A549 (cell line): ENCODE measurements at regions not wholly inside any gene's neighbourhood (a gene's known extent, or its start where the extent isn't known, plus 50 kb on each side); places are given as distances from the start of the nearest gene placed in this dataset.

Experiments
- ATAC-seq, 2 experiments: fragments of 200-7000 bp in 1 of 2; fragments of >200 bp in 1 of 2; cut with Nextera tagmentation in 1 of 2; cut with Tn5 transposase in 1 of 2; 3 replicates each; pipeline versions ENCODE4 v1.8.0 to v1.9.1; 2018 to 2020; ENCODE audit warnings: mild to moderate bottlenecking in 1 of 2, moderate library complexity in 1 of 2
- CTCF ChIA-PET: fragments of 300-600 bp; sonication (Branson Sonifier 250); formaldehyde crosslinking; extraction: SDS; loops from one replicate; lab custom pipeline; 2021; ENCODE audit warnings: antibody characterized with exemption, inconsistent platforms; lab: Yijun Ruan, JAX
- POLR2A ChIA-PET: fragments of 350-600 bp; formaldehyde crosslinking; extraction: SDS; loops from one replicate; lab custom pipeline; 2021; ENCODE audit warnings: antibody characterized with exemption, inconsistent platforms; lab: Yijun Ruan, JAX
- DNase-seq, 2 experiments: peaks; one replicate each; pipeline versions ENCODE4 v3.0.0 to v3.0.0-alpha.2; 2011 to 2016; ENCODE audit warnings: low read depth in 1 of 2, low spot score in 1 of 2
- FAIRE-seq: peaks from 2 replicates; lab custom pipeline; 2011; peaks lifted over from hg19 to GRCh38; lab: Jason Lieb, UNC
- H3K27ac ChIP-seq, 2 experiments: fragments of >200 bp; sonication (Bioruptor Twin); formaldehyde crosslinking; 3 replicates each; pipeline ENCODE4 v1.5.1; 2016 to 2017
- H3K4me1 ChIP-seq: fragments of >200 bp; sonication (Bioruptor Twin); formaldehyde crosslinking; 3 replicates; pipeline ENCODE4 v1.6.1; 2016
- H3K4me2 ChIP-seq: fragments of >200 bp; sonication (Bioruptor Twin); formaldehyde crosslinking; 3 replicates; pipeline ENCODE4 v1.6.1; 2016
- H3K4me3 ChIP-seq: fragments of >200 bp; sonication (Bioruptor Twin); formaldehyde crosslinking; 3 replicates; pipeline ENCODE4 v1.5.1; 2016
- H3K9me3 ChIP-seq: fragments of >200 bp; sonication (Bioruptor Twin); formaldehyde crosslinking; 3 replicates; pipeline ENCODE4 v1.6.1; 2016
- CTCF ChIP-seq: fragments of >200 bp; sonication (Bioruptor Twin); formaldehyde crosslinking; IDR thresholded peaks from 3 replicates; pipeline ENCODE4 v1.5.1; 2016
- E2F6 ChIP-seq: IDR thresholded peaks from 2 replicates; pipeline ENCODE4 v1.6.1; 2012; ENCODE audit warnings: low read depth, borderline replicate concordance
- EP300 ChIP-seq, 2 experiments: fragments of >200 bp; sonication (Bioruptor Twin); formaldehyde crosslinking; IDR thresholded peaks; 2 replicates in 1 of 2; 3 replicates in 1 of 2; pipeline ENCODE4 v1.6.1; 2016 to 2017
- FOSL2 ChIP-seq, 2 experiments: fragments of 450-650 bp in 1 of 2; fragments of >200 bp in 1 of 2; sonication (Bioruptor Twin) in 1 of 2; formaldehyde crosslinking; IDR thresholded peaks; 2 replicates each; pipeline versions ENCODE4 v1.5.0 to v1.6.1; 2016 to 2020; ENCODE audit warnings: mild to moderate bottlenecking in 1 of 2, moderate library complexity in 1 of 2
- HDAC2 ChIP-seq: fragments of 200-600 bp; sonication (generic); IDR thresholded peaks from 2 replicates; pipeline ENCODE4 v1.6.1; 2016
- HES2 ChIP-seq: fragments of >200 bp; sonication (Bioruptor Twin); formaldehyde crosslinking; IDR thresholded peaks from 2 replicates; pipeline ENCODE4 v1.6.1; 2016
- HEYL ChIP-seq: fragments of 250-450 bp; sonication (Bioruptor Pico); IDR thresholded peaks from 2 replicates; pipeline ENCODE4 v1.8.0; 2021; ENCODE audit warnings: mild to moderate bottlenecking, moderate library complexity
- HMGXB4 ChIP-seq: fragments of 250-450 bp; sonication (Bioruptor Pico); IDR thresholded peaks from 2 replicates; pipeline ENCODE4 v1.5.0; 2021; ENCODE audit warnings: mild to moderate bottlenecking, moderate library complexity, borderline replicate concordance
- KDM5A ChIP-seq: fragments of 200-600 bp; sonication (generic); IDR thresholded peaks from 2 replicates; pipeline ENCODE4 v1.6.1; 2016; ENCODE audit warnings: antibody characterized with exemption, mild to moderate bottlenecking
- NPAS2 ChIP-seq: fragments of 250-450 bp; sonication (Bioruptor Pico); IDR thresholded peaks from 2 replicates; pipeline ENCODE4 v1.8.0; 2022; ENCODE audit warnings: mild to moderate bottlenecking, moderate library complexity, borderline replicate concordance
- NR3C1 ChIP-seq: fragments of >200 bp; sonication (Bioruptor Twin); formaldehyde crosslinking; IDR thresholded peaks from 3 replicates; pipeline ENCODE4 v1.6.1; 2017
- POLR2AphosphoS2 ChIP-seq: conservative IDR thresholded peaks from 2 replicates; pipeline ENCODE4 v1.6.1; 2012; ENCODE audit warnings: low read length, improper control_type of control experiment, inconsistent platforms
- RAD21 ChIP-seq, 2 experiments: fragments of >200 bp in 1 of 2; sonication (Bioruptor Twin) in 1 of 2; formaldehyde crosslinking in 1 of 2; IDR thresholded peaks in 1 of 2; conservative IDR thresholded peaks in 1 of 2; 2 replicates in 1 of 2; 3 replicates in 1 of 2; pipeline ENCODE4 v1.6.1; 2012 to 2018; ENCODE audit warnings: inconsistent platforms in 1 of 2
- RARB ChIP-seq: fragments of 250-450 bp; sonication (Bioruptor Pico); IDR thresholded peaks from 2 replicates; pipeline ENCODE4 v1.8.0; 2021; ENCODE audit warnings: mild to moderate bottlenecking, moderate library complexity
- SMC3 ChIP-seq: fragments of >200 bp; sonication (Bioruptor Twin); formaldehyde crosslinking; IDR thresholded peaks from 3 replicates; pipeline ENCODE4 v1.6.1; 2018; ENCODE audit warnings: inconsistent platforms
- TFCP2L1 ChIP-seq: fragments of 250-450 bp; sonication (Bioruptor Pico); IDR thresholded peaks from 2 replicates; pipeline ENCODE4 v1.5.0; 2021; ENCODE audit warnings: mild to moderate bottlenecking
- ZC3H11A ChIP-seq: fragments of 450-650 bp; IDR thresholded peaks from 2 replicates; pipeline ENCODE4 v1.6.1; 2014; ENCODE audit warnings: antibody characterized with exemption, mild to moderate bottlenecking
- WGBS: methylation state at CpG from one replicate; pipeline ENCODE4 v1.1.6; 2017; ENCODE audit errors: missing lambda C conversion rate; 5-methylcytosine and 5-hydroxymethylcytosine counted together

GRCh38 chr6:44001318-44002066 lies 125.8 kb downstream of the MRPL14 start:
- no peak for TF ChIP-seq NPAS2 (CRISPR knock-in tag)
- peak; percentile 30; the same call in 1 of the 3 replicates for TF ChIP-seq SMC3
- TF ChIP-seq CTCF, result peak; percentile 39; the same call in 2 of the 3 replicates
- peak; percentile 51 to 54; a peak in 4 of 5 replicates for TF ChIP-seq RAD21 (conservative IDR thresholded peaks at IDR 0.05 in 1 of 2, IDR thresholded peaks at IDR 0.05 in 1 of 2)
- peaks cover 59% of the 10 kb centered on the region for H3K4me1 ChIP-seq
- peak in 1 of 2 experiments; percentile 57 for DNase-seq
- ATAC-seq, result peak in 1 of 2 experiments; percentile 55; a peak in 3 of 6 replicates
- 36% methylated on average over 8 of the region's 12 CpGs for WGBS
- peak overlapping the region; percentile 60 for H3K4me3 ChIP-seq
- no peaks in the 10 kb centered on the region for H3K9me3 ChIP-seq
- FAIRE-seq, result no peak
- H3K4me2 ChIP-seq, result peak overlapping the region; percentile 100
- ChIA-PET CTCF (interaction anchor here (0.7 to 2.4 kb wide), 8 partner anchors 12 to 231 kb away, joined by 3 to 8 read pairs (median 6); partner anchors contain the start of gene VEGFA), POLR2A (interaction anchor here (1.0 to 1.1 kb wide), 2 partner anchors 9 to 145 kb away, joined by 3 read pairs; no protein-coding TSS in a partner anchor)
- H3K27ac ChIP-seq, result peak overlapping the region; percentile 100

GRCh38 chr6:44000164-44000842 lies 126.9 kb downstream of the MRPL14 start:
- H3K4me3 ChIP-seq, result no peak overlapping the region
- peak overlapping the region; percentile 100 for H3K27ac ChIP-seq
- POLR2A ChIA-PET, result interaction anchor here (1.0 kb wide), 1 partner anchor 9 kb away, joined by 3 read pairs; no protein-coding TSS in a partner anchor
- peaks cover 47% of the 10 kb centered on the region for H3K4me1 ChIP-seq
- CTCF ChIA-PET, result interaction anchor here (0.7 to 2.4 kb wide), 7 partner anchors 10 to 226 kb away, joined by 3 to 8 read pairs (median 7); no protein-coding TSS in a partner anchor
- no peak for ATAC-seq
- 82% methylated on average over 14 of the region's 14 CpGs for WGBS
- no peak for DNase-seq
- no peak for TF ChIP-seq NR3C1
- TF ChIP-seq HDAC2, result no peak
- TF ChIP-seq RARB, result no peak
- TF ChIP-seq E2F6, result no peak
- no peak for TF ChIP-seq ZC3H11A
- no peak for TF ChIP-seq CTCF
- no peak for TF ChIP-seq TFCP2L1
- TF ChIP-seq FOSL2 (IDR thresholded peaks at IDR 0.05), result no peak
- TF ChIP-seq FOSL2 (CRISPR knock-in tag; IDR thresholded peaks at IDR 0.05), result no peak
- no peak for TF ChIP-seq EP300 (IDR thresholded peaks at IDR 0.05)
- no peak for TF ChIP-seq HES2
- TF ChIP-seq HEYL (CRISPR knock-in tag), result no peak
- no peak for TF ChIP-seq HMGXB4 (CRISPR knock-in tag)
- no peak for TF ChIP-seq POLR2AphosphoS2
- no peak for TF ChIP-seq KDM5A
- TF ChIP-seq, all 56 proteins: peak for 0
- H3K4me2 ChIP-seq, result peak overlapping the region; percentile 100; the same call in 2 of the 3 replicates
- no peak for FAIRE-seq
- H3K9me3 ChIP-seq, result no peaks in the 10 kb centered on the region
